Endothelial cell of umbilical vein (primary cell): ENCODE measurements at regions not wholly inside any gene's neighbourhood (a gene's known extent, or its start where the extent isn't known, plus 50 kb on each side); places are given as distances from the start of the nearest gene placed in this dataset.

Experiments
- EZH2 ChIP-seq: IDR thresholded peaks from 2 replicates; pipeline ENCODE4 v1.6.1; 2012; ENCODE audit warnings: borderline replicate concordance, low read depth, mild to moderate bottlenecking, moderate library complexity, low read length, inconsistent platforms; ENCODE audit not compliant: severe bottlenecking
- FOS ChIP-seq: IDR thresholded peaks from 2 replicates; pipeline ENCODE4 v1.6.1; 2011; ENCODE audit warnings: mild to moderate bottlenecking, low read length, moderate library complexity, borderline replicate concordance; ENCODE audit not compliant: insufficient read depth
- POLR2A ChIP-seq: IDR thresholded peaks from 2 replicates; pipeline ENCODE4 v1.6.1; 2012; ENCODE audit warnings: low read depth, mild to moderate bottlenecking, control low read depth, low read length
- POLR2AphosphoS5 ChIP-seq: IDR thresholded peaks from 2 replicates; pipeline ENCODE4 v1.6.1; 2012; ENCODE audit warnings: low read depth, mild to moderate bottlenecking, control low read depth, low read length, moderate library complexity; ENCODE audit not compliant: insufficient read depth
- TF ChIP-seq, protein P1 (sequence below), 2 donors: IDR thresholded peaks; 1 replicate in 1 of 2; 2 replicates in 1 of 2; pipeline ENCODE4 v1.5.1; 2011; ENCODE audit warnings: low read length in 2 of 2, mild to moderate bottlenecking in 2 of 2, moderate library complexity in 2 of 2, control low read depth in 1 of 2, inconsistent platforms in 1 of 2, low read depth in 1 of 2; ENCODE audit not compliant: insufficient read depth in 1 of 2; ENCODE audit errors: extremely low read depth in 1 of 2

DNA sequence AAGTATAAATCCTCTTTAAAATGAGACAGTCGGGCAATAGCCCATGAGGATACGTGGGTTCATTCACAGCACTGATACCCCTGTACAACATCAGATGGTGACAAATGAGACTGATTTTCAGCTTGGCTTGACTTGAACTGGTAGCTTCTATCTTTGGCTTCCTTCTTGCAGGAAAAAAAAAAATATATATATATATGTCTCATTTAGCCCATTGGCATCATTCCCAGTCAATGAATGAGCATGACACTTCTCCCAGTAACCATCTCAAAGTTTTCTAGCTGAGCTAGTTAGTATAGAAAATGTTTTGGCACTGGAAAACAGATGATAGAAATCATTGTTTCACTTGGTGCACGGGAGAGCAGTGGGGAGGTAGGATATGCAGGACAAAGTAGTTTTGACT is 222.5 kb upstream of the TAS2R1 start:
- TF ChIP-seq EZH2 = no peak
- TF ChIP-seq, protein P1, sequence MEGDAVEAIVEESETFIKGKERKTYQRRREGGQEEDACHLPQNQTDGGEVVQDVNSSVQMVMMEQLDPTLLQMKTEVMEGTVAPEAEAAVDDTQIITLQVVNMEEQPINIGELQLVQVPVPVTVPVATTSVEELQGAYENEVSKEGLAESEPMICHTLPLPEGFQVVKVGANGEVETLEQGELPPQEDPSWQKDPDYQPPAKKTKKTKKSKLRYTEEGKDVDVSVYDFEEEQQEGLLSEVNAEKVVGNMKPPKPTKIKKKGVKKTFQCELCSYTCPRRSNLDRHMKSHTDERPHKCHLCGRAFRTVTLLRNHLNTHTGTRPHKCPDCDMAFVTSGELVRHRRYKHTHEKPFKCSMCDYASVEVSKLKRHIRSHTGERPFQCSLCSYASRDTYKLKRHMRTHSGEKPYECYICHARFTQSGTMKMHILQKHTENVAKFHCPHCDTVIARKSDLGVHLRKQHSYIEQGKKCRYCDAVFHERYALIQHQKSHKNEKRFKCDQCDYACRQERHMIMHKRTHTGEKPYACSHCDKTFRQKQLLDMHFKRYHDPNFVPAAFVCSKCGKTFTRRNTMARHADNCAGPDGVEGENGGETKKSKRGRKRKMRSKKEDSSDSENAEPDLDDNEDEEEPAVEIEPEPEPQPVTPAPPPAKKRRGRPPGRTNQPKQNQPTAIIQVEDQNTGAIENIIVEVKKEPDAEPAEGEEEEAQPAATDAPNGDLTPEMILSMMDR (IDR thresholded peaks at IDR 0.05; ENCODE audit: extremely low read depth in 1 of 2, insufficient read depth in 1 of 2, low read depth in 1 of 2, low read length in 2 of 2) = no peak
- TF ChIP-seq POLR2A = no peak
- no peak for TF ChIP-seq POLR2AphosphoS5
- TF ChIP-seq FOS = no peak
